ENCODE measurements at regions not wholly inside any gene's neighbourhood (a gene's known extent, or its start where the extent isn't known, plus 50 kb on each side); places are given as distances from the start of the nearest gene placed in this dataset.
"Not testable (repeated sequence)": the region's sequence is repeated elsewhere in the genome, so short reads cannot be mapped to it uniquely, and the experiment has no call there.

DNA sequence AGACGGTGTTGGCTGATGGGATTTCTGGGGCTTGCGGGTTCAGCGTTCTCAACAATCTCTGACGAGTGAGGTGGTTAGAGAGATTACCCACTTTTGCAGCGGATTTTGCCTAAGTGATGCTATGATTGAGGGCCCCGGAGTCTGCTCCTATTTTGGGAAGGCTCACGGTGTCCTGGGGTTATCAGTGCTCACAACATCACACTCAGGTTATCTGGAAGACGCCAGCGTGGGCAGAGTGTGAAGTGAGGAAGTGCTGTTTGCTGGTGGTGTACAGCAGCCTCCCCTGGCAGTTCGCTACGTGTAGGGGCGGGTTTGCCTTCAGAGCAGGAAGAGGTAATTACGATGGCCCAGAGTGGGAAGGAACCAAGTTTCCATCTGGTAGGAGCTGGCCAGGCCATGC, 341.2 kb upstream of the IRX2 start:
- TF ChIP-seq, protein P1, sequence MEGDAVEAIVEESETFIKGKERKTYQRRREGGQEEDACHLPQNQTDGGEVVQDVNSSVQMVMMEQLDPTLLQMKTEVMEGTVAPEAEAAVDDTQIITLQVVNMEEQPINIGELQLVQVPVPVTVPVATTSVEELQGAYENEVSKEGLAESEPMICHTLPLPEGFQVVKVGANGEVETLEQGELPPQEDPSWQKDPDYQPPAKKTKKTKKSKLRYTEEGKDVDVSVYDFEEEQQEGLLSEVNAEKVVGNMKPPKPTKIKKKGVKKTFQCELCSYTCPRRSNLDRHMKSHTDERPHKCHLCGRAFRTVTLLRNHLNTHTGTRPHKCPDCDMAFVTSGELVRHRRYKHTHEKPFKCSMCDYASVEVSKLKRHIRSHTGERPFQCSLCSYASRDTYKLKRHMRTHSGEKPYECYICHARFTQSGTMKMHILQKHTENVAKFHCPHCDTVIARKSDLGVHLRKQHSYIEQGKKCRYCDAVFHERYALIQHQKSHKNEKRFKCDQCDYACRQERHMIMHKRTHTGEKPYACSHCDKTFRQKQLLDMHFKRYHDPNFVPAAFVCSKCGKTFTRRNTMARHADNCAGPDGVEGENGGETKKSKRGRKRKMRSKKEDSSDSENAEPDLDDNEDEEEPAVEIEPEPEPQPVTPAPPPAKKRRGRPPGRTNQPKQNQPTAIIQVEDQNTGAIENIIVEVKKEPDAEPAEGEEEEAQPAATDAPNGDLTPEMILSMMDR (IDR thresholded peaks at IDR 0.05; ENCODE audit: insufficient read depth, low read length, severe bottlenecking) = no peak
- DNase-seq (ENCODE audit: low read depth) (no peak), FAIRE-seq (no peak)
- Histone ChIP-seq H3K36me3 (ENCODE audit: control insufficient read depth, insufficient read depth, low read length) (no peaks in the 10 kb centered on the region), H3K4me3 (ENCODE audit: low read depth, low read length) (no peak overlapping the region), H3K27me3 (ENCODE audit: control insufficient read depth, insufficient read depth, low read length) (no peaks in the 10 kb centered on the region)

DNA sequence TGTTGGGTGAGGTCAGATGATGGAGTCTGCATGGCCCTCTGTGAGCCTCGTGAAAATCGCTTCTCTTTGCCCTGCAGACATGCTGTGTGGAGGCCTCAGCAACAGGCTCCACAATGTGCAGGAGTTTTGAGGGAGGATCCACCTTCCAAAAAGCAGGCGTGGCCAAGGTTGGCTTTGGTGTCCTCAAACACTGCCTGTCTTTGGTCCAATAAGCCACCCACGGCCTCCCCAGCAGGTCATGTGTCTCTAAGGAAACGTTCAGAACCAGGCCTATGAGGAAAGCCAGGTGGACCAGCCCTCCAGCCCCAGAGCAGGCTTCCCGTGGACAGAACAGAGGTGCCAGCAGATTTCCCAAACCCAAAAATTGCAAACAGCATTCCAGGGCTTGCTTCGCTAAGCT, 340.7 kb upstream of the IRX2 start:
- Histone ChIP-seq H3K4me3 (ENCODE audit: low read depth, low read length) (no peak overlapping the region), H3K36me3 (ENCODE audit: control insufficient read depth, insufficient read depth, low read length) (no peaks in the 10 kb centered on the region), H3K27me3 (ENCODE audit: control insufficient read depth, insufficient read depth, low read length) (no peaks in the 10 kb centered on the region)
- DNase-seq (ENCODE audit: low read depth) (no peak), FAIRE-seq (no peak)
- TF ChIP-seq, protein P1 (IDR thresholded peaks at IDR 0.05; ENCODE audit: insufficient read depth, low read length, severe bottlenecking) = no peak

- TF ChIP-seq, protein P1 (IDR thresholded peaks at IDR 0.05; ENCODE audit: insufficient read depth, low read length, severe bottlenecking) = no peak
- no peaks in the 10 kb centered on the region for H3K36me3 ChIP-seq (ENCODE audit: control insufficient read depth, insufficient read depth, low read length)
- H3K27me3 ChIP-seq (ENCODE audit: control insufficient read depth, insufficient read depth, low read length) = no peaks in the 10 kb centered on the region
- FAIRE-seq = no peak
- H3K4me3 ChIP-seq (ENCODE audit: low read depth, low read length) = no peak overlapping the region
- DNase-seq (ENCODE audit: low read depth) = no peak
Observed at GRCh38 chr5:3091040-3091774, 339.7 kb upstream of the IRX2 start.

- not testable (repeated sequence) for H3K4me3 ChIP-seq (ENCODE audit: low read depth, low read length); H3K36me3 ChIP-seq (ENCODE audit: control insufficient read depth, insufficient read depth, low read length); FAIRE-seq; H3K27me3 ChIP-seq (ENCODE audit: control insufficient read depth, insufficient read depth, low read length); DNase-seq (ENCODE audit: low read depth)
Observed at GRCh38 chr5:3090305-3090704, 338.8 kb upstream of the IRX2 start.

DNA sequence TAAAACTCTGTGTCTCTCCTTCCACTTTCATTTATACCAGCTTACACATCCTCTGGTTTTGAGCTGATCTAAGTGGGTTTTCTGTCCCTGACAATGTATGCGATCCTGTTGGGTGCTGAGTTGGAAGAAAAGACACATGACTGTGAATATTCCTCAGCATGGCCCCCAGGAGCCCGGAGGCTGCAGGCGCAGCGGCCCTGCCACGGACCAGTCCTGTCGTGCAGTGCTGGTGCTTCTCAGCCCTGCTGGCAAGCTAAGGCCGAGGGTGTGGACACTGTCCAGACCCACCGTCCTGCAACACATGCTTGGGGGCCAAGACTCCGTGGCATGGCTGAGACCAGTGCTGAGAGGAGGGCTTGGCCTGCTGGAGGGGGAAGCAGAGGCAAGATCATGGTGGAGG, 328.9 kb upstream of the IRX2 start:
- TF ChIP-seq, protein P1 (IDR thresholded peaks at IDR 0.05; ENCODE audit: insufficient read depth, low read length, severe bottlenecking) = no peak
- DNase-seq (ENCODE audit: low read depth) (no peak), FAIRE-seq (no peak)
- Histone ChIP-seq H3K27me3 (ENCODE audit: control insufficient read depth, insufficient read depth, low read length) (no peaks in the 10 kb centered on the region), H3K4me3 (ENCODE audit: low read depth, low read length) (no peak overlapping the region), H3K36me3 (ENCODE audit: control insufficient read depth, insufficient read depth, low read length) (no peaks in the 10 kb centered on the region)

DNA sequence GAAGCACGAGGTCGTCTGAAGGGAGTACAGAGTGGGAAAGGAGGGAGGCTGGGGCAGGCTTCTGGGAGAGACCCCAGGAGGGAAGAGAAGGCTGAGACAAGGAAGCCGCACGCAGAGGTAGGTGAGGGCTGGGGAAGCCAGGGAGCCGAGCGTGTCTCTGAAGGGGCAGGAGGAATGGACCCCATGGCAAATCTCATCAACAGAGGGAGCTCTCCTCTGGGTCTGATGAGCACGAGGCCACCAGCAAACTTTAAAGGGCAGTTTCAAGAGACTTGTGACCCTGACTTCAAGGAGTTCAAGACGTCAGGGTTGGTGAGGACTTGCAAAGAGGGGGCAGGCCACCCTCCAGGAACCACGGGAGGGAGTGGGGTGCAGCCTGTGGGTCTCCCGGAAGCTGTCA, 326.2 kb upstream of the IRX2 start:
- no peaks in the 10 kb centered on the region for H3K36me3 ChIP-seq (ENCODE audit: control insufficient read depth, insufficient read depth, low read length)
- FAIRE-seq (no peak), DNase-seq (ENCODE audit: low read depth) (no peak)
- no peak overlapping the region for H3K4me3 ChIP-seq (ENCODE audit: low read depth, low read length)
- H3K27me3 ChIP-seq (ENCODE audit: control insufficient read depth, insufficient read depth, low read length) = no peaks in the 10 kb centered on the region
- TF ChIP-seq, protein P1 (IDR thresholded peaks at IDR 0.05; ENCODE audit: insufficient read depth, low read length, severe bottlenecking) = no peak
